Fibroblast of pulmonary artery (primary cell): ENCODE measurements at regions not wholly inside any gene's neighbourhood (a gene's known extent, or its start where the extent isn't known, plus 50 kb on each side); places are given as distances from the start of the nearest gene placed in this dataset.

Experiments used
- DNase-seq: peaks from one replicate; pipeline ENCODE4 v3.0.0-alpha.2; 2010; ENCODE audit warnings: low read depth
- H3K4me3 ChIP-seq: replicated peaks from 2 replicates; pipeline ENCODE4 v1.5.1; 2011; ENCODE audit warnings: low read depth, mild to moderate bottlenecking, control low read depth, low read length, moderate library complexity
- CTCF ChIP-seq: IDR thresholded peaks from 2 replicates; pipeline ENCODE4 v1.5.1; 2011; ENCODE audit warnings: mild to moderate bottlenecking, control low read depth, low read length, inconsistent platforms; ENCODE audit errors: missing control alignments

DNA sequence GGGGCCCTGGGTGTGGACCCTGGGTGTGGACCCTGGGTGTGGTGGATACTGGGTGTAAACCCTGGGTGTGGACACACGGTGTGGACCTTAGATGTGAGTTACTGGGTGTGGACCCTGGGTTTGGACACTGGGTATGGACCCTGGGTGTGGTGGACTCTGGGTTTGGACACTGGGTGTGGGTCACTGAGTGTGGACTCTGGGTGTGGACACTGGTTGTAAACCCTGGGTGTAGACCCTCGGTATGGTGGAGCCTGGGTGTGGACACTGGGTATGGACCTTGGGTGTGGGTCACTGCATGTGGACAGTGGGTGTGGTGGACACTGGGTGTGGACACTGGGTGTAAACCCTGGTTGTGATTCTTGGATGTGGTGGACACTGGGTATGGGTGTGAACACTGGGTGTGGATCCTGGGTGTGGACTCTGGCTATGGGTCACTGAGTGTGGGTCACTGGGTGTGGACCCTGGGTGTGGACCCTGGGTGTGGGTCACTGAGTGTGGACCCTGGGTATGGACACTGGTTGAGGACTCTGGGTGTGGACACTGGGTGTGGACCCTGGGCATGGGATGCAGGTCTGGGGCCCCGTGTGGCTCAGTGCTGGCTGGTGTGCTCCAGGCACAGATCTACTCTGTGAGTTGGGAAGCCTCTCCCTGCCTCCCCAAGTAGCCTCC is 356.2 kb downstream of the GLRX3 start:
- DNase-seq: no peak
- TF ChIP-seq CTCF: no peak
- H3K4me3 ChIP-seq: no peak overlapping the region

GRCh38 chr10:130493021-130493420 is 356.8 kb downstream of the GLRX3 start:
- no peak for TF ChIP-seq CTCF
- no peak for DNase-seq
- H3K4me3 ChIP-seq: no peak overlapping the region

DNA sequence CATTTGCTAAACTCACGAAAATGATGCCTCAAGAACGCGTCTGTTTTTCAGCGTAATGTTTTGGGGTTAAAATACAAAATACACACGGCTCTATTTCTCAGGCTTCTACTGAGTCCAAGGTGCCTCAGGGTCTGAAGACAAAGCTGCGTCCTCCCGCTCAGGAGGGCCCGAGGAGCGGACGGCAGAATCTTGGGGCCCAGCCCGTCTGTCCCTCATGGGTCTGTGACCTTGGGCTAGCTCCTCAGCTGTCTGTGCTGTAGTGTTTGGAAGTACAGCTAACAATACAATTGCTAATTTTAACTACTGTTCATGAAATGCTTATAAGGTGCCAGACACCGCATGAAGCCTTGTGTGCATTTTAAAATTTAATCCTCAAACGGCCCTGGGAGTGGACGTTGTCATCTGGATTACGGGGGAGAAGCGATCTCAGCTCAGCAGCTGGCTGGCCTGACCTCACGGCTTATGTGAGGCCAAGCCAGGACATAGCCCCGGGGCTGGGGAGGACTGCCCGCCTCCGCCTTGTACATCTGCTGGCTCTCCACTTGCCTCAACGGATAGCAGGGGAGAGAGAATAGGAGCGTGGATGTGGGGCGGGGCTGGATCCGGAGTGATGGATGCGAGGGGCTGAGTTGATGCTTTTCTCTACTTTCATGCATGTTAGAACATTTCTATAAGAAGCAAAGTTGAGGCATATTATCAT is 357.4 kb downstream of the GLRX3 start:
- no peak for TF ChIP-seq CTCF
- no peak for DNase-seq
- H3K4me3 ChIP-seq: no peak overlapping the region

DNA sequence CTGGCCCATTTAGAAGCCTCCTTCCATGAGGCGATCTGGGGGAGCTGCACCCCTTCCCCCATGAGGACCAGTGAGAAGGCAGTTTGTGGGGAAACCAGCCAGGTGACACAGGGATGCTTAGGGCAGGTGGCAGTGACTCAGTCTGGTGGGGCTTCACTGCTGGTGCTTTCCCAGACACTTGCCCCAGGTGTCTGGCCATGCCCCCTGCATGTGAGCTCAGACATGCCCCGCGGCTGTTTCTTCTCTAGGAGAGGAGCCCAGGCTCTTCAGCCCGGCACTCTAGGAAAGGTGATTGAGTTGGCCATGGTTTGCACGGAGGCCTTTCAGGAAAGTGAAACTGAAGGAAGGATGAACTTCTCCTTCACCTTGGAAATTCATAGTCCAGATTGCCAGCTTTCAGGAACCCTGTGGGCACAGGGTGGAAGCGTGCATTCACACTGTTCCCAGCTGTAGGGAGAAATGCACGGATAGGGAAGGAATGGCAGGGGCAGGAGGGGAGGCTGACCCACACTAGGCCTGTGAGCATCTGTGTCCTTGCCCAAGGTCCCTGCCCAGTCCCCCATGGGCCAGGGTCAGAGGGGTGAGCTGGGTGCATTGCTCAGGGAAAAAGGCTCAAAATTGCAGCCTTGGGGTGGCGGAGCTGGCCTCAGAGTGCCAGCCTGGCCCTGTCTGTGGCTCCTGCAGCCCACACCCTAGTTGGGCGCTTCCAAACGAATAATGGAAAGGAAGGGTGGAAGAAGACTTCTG is 359.1 kb downstream of the GLRX3 start:
- no peak for DNase-seq
- no peak for TF ChIP-seq CTCF
- no peak overlapping the region for H3K4me3 ChIP-seq

- no peak overlapping the region for H3K4me3 ChIP-seq
- peak; percentile 1 for DNase-seq
Measured at GRCh38 chr10:130495891-130496636, 359.9 kb downstream of the GLRX3 start.

More at GRCh38 chr10:130495891-130496636, 359.9 kb downstream of the GLRX3 start:
- no peak for TF ChIP-seq CTCF
